Keratinocyte (primary cell): ENCODE measurements at regions not wholly inside any gene's neighbourhood (a gene's known extent, or its start where the extent isn't known, plus 50 kb on each side); places are given as distances from the start of the nearest gene placed in this dataset.

Experiments used
- DNase-seq: peaks from one replicate; pipeline ENCODE4 v3.0.0-alpha.2; 2011; ENCODE audit warnings: low read depth, missing footprints, low spot score
- FAIRE-seq: peaks from 2 replicates; lab custom pipeline; 2011; peaks lifted over from hg19 to GRCh38; lab: Jason Lieb, UNC
- H2AFZ ChIP-seq: 2 replicates; pipeline ENCODE4 v1.6.0; 2012; ENCODE audit warnings: low read length, control low read depth, inconsistent platforms; ENCODE audit not compliant: control insufficient read depth
- H3K27ac ChIP-seq: 2 replicates; pipeline ENCODE4 v1.5.1; 2011; ENCODE audit warnings: low read length; ENCODE audit not compliant: control insufficient read depth, insufficient read depth
- H3K27me3 ChIP-seq: 3 replicates; pipeline ENCODE4 v1.6.0; 2011; ENCODE audit warnings: low read length; ENCODE audit not compliant: control insufficient read depth, insufficient read depth; ENCODE audit errors: extremely low read depth
- H3K36me3 ChIP-seq, 2 experiments: 2 replicates in 1 of 2; 3 replicates in 1 of 2; pipeline ENCODE4 v1.5.1; 2011; ENCODE audit warnings: low read length in 2 of 2, mild to moderate bottlenecking in 1 of 2; ENCODE audit not compliant: control insufficient read depth in 2 of 2, insufficient read depth in 2 of 2; ENCODE audit errors: extremely low read depth in 1 of 2
- H3K4me1 ChIP-seq: 3 replicates; pipeline ENCODE4 v1.5.1; 2011; ENCODE audit warnings: low read length; ENCODE audit not compliant: control insufficient read depth, insufficient read depth; ENCODE audit errors: extremely low read depth
- H3K4me2 ChIP-seq: 3 replicates; pipeline ENCODE4 v1.6.0; 2011; ENCODE audit warnings: low read depth, low read length; ENCODE audit not compliant: control insufficient read depth, insufficient read depth; ENCODE audit errors: extremely low read depth
- H3K4me3 ChIP-seq, 3 experiments: fragments of 200-600 bp in 1 of 3; sonication (generic) in 1 of 3; 2 replicates in 2 of 3; 3 replicates in 1 of 3; pipeline ENCODE4 v1.5.1; 2011 to 2016; ENCODE audit warnings: low read length in 3 of 3, mild to moderate bottlenecking in 3 of 3, control low read depth in 2 of 3, inconsistent platforms in 1 of 3, low read depth in 1 of 3, mixed read lengths in 1 of 3, mixed run types in 1 of 3, moderate library complexity in 1 of 3; ENCODE audit not compliant: control insufficient read depth in 2 of 3, insufficient read depth in 2 of 3; ENCODE audit errors: extremely low read depth in 1 of 3
- H3K79me2 ChIP-seq: 2 replicates; pipeline ENCODE4 v1.6.0; 2012; ENCODE audit warnings: low read length; ENCODE audit not compliant: control insufficient read depth, insufficient read depth
- H3K9ac ChIP-seq: 3 replicates; pipeline ENCODE4 v1.6.0; 2011; ENCODE audit warnings: low read length; ENCODE audit not compliant: control insufficient read depth, insufficient read depth; ENCODE audit errors: extremely low read depth
- H3K9me1 ChIP-seq: 3 replicates; pipeline ENCODE4 v1.6.0; 2011; ENCODE audit warnings: low read length; ENCODE audit not compliant: control insufficient read depth, insufficient read depth; ENCODE audit errors: extremely low read depth
- H3K9me3 ChIP-seq: 2 replicates; pipeline ENCODE4 v1.5.1; 2012; ENCODE audit warnings: low read depth, low read length; ENCODE audit not compliant: control insufficient read depth
- H4K20me1 ChIP-seq: 3 replicates; pipeline ENCODE4 v1.6.0; 2011; ENCODE audit warnings: low read length; ENCODE audit not compliant: control insufficient read depth, insufficient read depth; ENCODE audit errors: extremely low read depth
- CTCF ChIP-seq, 3 experiments: IDR thresholded peaks in 1 of 3; conservative IDR thresholded peaks in 1 of 3; optimal IDR thresholded peaks in 1 of 3; 2 replicates in 2 of 3; 3 replicates in 1 of 3; pipeline versions ENCODE3 to v1.5.1; 2011; ENCODE audit warnings: low read length in 3 of 3, mild to moderate bottlenecking in 3 of 3, moderate library complexity in 2 of 3, control low read depth in 1 of 3, inconsistent platforms in 1 of 3; ENCODE audit not compliant: insufficient read depth in 2 of 3; ENCODE audit errors: extremely low read depth in 1 of 3
- EZH2 ChIP-seq: IDR thresholded peaks from one replicate; pipeline ENCODE4 v1.6.1; 2012; ENCODE audit warnings: inconsistent platforms, mild to moderate bottlenecking, low read length, moderate library complexity
- dilution Hi-C: fragments of 300-500 bp; cut with MboI; formaldehyde crosslinking; loops from one replicate; pipeline ENCODE4 v1.7.0; 2020; ENCODE audit warnings: low sequenced_read_pairs; ENCODE audit not compliant: extremely low pct_ligation_motif_present

DNA sequence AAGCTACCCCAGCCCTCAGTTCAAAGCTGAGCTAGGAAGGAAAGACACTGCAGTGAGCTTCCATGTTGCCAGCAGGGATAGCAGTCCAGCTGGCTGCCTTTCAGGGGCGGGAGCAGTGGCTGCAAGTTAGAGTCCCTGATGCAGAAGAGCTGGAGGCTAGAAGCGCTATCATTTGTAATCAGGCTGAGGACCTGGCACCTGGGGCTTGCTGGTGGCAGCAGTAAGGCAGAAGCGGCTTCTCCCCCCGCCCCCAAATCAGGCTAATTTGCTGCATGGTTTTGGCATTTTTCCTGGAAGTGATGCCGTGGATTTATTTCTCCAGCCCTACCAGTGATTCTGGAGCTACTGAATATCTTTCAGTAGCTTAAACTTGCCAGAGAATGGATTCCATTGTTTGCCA, 203.3 kb downstream of the CLCN4 start:
- FAIRE-seq = no peak
- no peak overlapping the region for H3K4me2 ChIP-seq
- TF ChIP-seq CTCF (optimal IDR thresholded peaks at IDR 0.05 in 1 of 3, IDR thresholded peaks at IDR 0.05 in 1 of 3, conservative IDR thresholded peaks at IDR 0.05 in 1 of 3; ENCODE audit: extremely low read depth in 1 of 3, insufficient read depth in 2 of 3, low read length in 3 of 3) (no peak), EZH2 (no peak)
- dilution Hi-C loops = no loop called here
- DNase-seq = no peak
- H2AFZ ChIP-seq = no peak overlapping the region
- no peak overlapping the region for H3K27ac ChIP-seq
- no peaks in the 10 kb centered on the region for H3K36me3 ChIP-seq
- no peaks in the 10 kb centered on the region for H3K9me1 ChIP-seq
- no peaks in the 10 kb centered on the region for H3K79me2 ChIP-seq
- H3K4me1 ChIP-seq = peaks cover 3% of the 10 kb centered on the region
- H3K4me3 ChIP-seq = no peak overlapping the region
- H4K20me1 ChIP-seq = no peaks in the 10 kb centered on the region
- no peaks in the 10 kb centered on the region for H3K9me3 ChIP-seq
- H3K27me3 ChIP-seq = no peaks in the 10 kb centered on the region
- no peak overlapping the region for H3K9ac ChIP-seq

GRCh38 chrX:10365532-10366265, 208.9 kb downstream of the CLCN4 start:
- dilution Hi-C loops = no loop called here
- Histone ChIP-seq H3K9me1 (no peaks in the 10 kb centered on the region), H3K27ac (no peak overlapping the region), H3K27me3 (no peaks in the 10 kb centered on the region), H3K9me3 (no peaks in the 10 kb centered on the region), H3K4me2 (no peak overlapping the region), H3K36me3 (no peaks in the 10 kb centered on the region), H3K4me1 (no peaks in the 10 kb centered on the region), H2AFZ (no peak overlapping the region), H3K79me2 (no peaks in the 10 kb centered on the region), H3K4me3 (no peak overlapping the region), H4K20me1 (no peaks in the 10 kb centered on the region), H3K9ac (no peak overlapping the region)
- TF ChIP-seq EZH2 = no peak
- TF ChIP-seq CTCF (optimal IDR thresholded peaks at IDR 0.05 in 1 of 3, IDR thresholded peaks at IDR 0.05 in 1 of 3, conservative IDR thresholded peaks at IDR 0.05 in 1 of 3; ENCODE audit: extremely low read depth in 1 of 3, insufficient read depth in 2 of 3, low read length in 3 of 3) = no peak
- FAIRE-seq (no peak), DNase-seq (no peak)
